CD14-positive monocyte (primary cell): ENCODE measurements at regions not wholly inside any gene's neighbourhood (a gene's known extent, or its start where the extent isn't known, plus 50 kb on each side); places are given as distances from the start of the nearest gene placed in this dataset.

ENCODE experiments used
- DNase-seq, 3 donors: peaks; one replicate each; pipeline ENCODE4 v3.0.0-alpha.2; 2011 to 2022
- H2AFZ ChIP-seq: 2 replicates; pipeline ENCODE4 v1.6.0; 2012; ENCODE audit warnings: mild to moderate bottlenecking, low read depth, low read length, inconsistent platforms; ENCODE audit not compliant: insufficient read depth, poor library complexity, severe bottlenecking
- H3K27ac ChIP-seq, 2 donors: 1 replicate in 1 of 2; 2 replicates in 1 of 2; pipeline ENCODE4 v1.5.1; 2012 to 2013; ENCODE audit warnings: low read length in 2 of 2, control low read depth in 1 of 2, inconsistent platforms in 1 of 2, low read depth in 1 of 2, mild to moderate bottlenecking in 1 of 2
- H3K27me3 ChIP-seq, 2 donors: one replicate each; pipeline versions ENCODE4 v1.6.0 to v1.6.1; 2011 to 2013; ENCODE audit warnings: low read length in 2 of 2; ENCODE audit not compliant: control insufficient read depth in 2 of 2, insufficient read depth in 2 of 2
- H3K36me3 ChIP-seq, 2 donors: replicated peaks in 1 of 2; 1 replicate in 1 of 2; 2 replicates in 1 of 2; pipeline versions ENCODE4 v1.5.1 to v1.6.1; 2012 to 2013; ENCODE audit warnings: low read length in 2 of 2, control low read depth in 1 of 2, inconsistent platforms in 1 of 2, mild to moderate bottlenecking in 1 of 2; ENCODE audit not compliant: insufficient read depth in 2 of 2, control insufficient read depth in 1 of 2
- H3K4me1 ChIP-seq, 2 donors: 1 replicate in 1 of 2; 2 replicates in 1 of 2; pipeline versions ENCODE4 v1.5.1 to v1.6.1; 2012 to 2013; ENCODE audit warnings: low read length in 2 of 2, control low read depth in 1 of 2, inconsistent platforms in 1 of 2, mild to moderate bottlenecking in 1 of 2, moderate library complexity in 1 of 2; ENCODE audit not compliant: insufficient read depth in 2 of 2, control insufficient read depth in 1 of 2
- H3K4me2 ChIP-seq: replicated peaks from 2 replicates; pipeline ENCODE3; 2012; ENCODE audit warnings: low read length, moderate library complexity, mild to moderate bottlenecking; ENCODE audit not compliant: poor library complexity, severe bottlenecking; ENCODE audit errors: extremely low read depth
- H3K4me3 ChIP-seq, 3 experiments: fragments of 200-600 bp in 1 of 3; sonication (generic) in 1 of 3; replicated peaks in 1 of 3; 1 replicate in 2 of 3; 2 replicates in 1 of 3; pipeline ENCODE4 v1.5.1; 2011 to 2013; ENCODE audit warnings: low read length in 3 of 3, mild to moderate bottlenecking in 3 of 3, control low read depth in 2 of 3, low read depth in 2 of 3, inconsistent platforms in 1 of 3, moderate library complexity in 1 of 3
- H3K79me2 ChIP-seq: 2 replicates; pipeline ENCODE4 v1.6.0; 2012; ENCODE audit warnings: mild to moderate bottlenecking, control low read depth, inconsistent platforms, low read length, moderate library complexity; ENCODE audit not compliant: insufficient read depth
- H3K9ac ChIP-seq: 2 replicates; pipeline ENCODE4 v1.6.0; 2017; ENCODE audit warnings: low read length, mild to moderate bottlenecking; ENCODE audit not compliant: insufficient read depth, poor library complexity, severe bottlenecking
- H3K9me3 ChIP-seq, 2 donors: replicated peaks in 1 of 2; 1 replicate in 1 of 2; 2 replicates in 1 of 2; pipeline versions ENCODE4 v1.5.1 to v1.6.1; 2012 to 2013; ENCODE audit warnings: low read length in 2 of 2, control low read depth in 1 of 2; ENCODE audit not compliant: control insufficient read depth in 1 of 2, insufficient read depth in 1 of 2
- H4K20me1 ChIP-seq: 2 replicates; pipeline ENCODE4 v1.6.0; 2012; ENCODE audit warnings: mild to moderate bottlenecking, low read length, control low read depth, moderate library complexity; ENCODE audit not compliant: insufficient read depth
- H3K27ac Mint-ChIP-seq, 7 donors: one replicate each; pipeline ENCODE4 v1.8.0; 2020; ENCODE audit warnings: mild to moderate bottlenecking in 7 of 7, mixed read lengths in 7 of 7, moderate library complexity in 6 of 7, inconsistent platforms in 2 of 7
- H3K27me3 Mint-ChIP-seq, 3 donors: one replicate each; pipeline ENCODE4 v1.8.0; 2021 to 2022; ENCODE audit warnings: low read depth in 3 of 3, mild to moderate bottlenecking in 3 of 3, mixed read lengths in 3 of 3, moderate library complexity in 3 of 3, inconsistent platforms in 1 of 3
- H3K36me3 Mint-ChIP-seq, 2 donors: one replicate each; pipeline ENCODE4 v1.8.0; 2020; ENCODE audit warnings: mixed read lengths in 2 of 2, inconsistent platforms in 1 of 2, mild to moderate bottlenecking in 1 of 2
- H3K4me1 Mint-ChIP-seq: one replicate; pipeline ENCODE4 v1.8.0; 2020; ENCODE audit warnings: mild to moderate bottlenecking, mixed read lengths
- H3K4me3 Mint-ChIP-seq, 2 donors: one replicate each; pipeline ENCODE4 v1.8.0; 2020; ENCODE audit warnings: mild to moderate bottlenecking in 2 of 2, mixed read lengths in 2 of 2, moderate library complexity in 1 of 2
- H3K9me3 Mint-ChIP-seq, 7 donors: one replicate each; pipeline ENCODE4 v1.8.0; 2020 to 2022; ENCODE audit warnings: mixed read lengths in 7 of 7, mild to moderate bottlenecking in 6 of 7, moderate library complexity in 6 of 7, inconsistent platforms in 2 of 7
- WGBS: methylation state at CpG from one replicate; pipeline ENCODE4 v1.1.5; 2013; ENCODE audit warnings: missing lambda C conversion rate; ENCODE audit not compliant: insufficient coverage; 5-methylcytosine and 5-hydroxymethylcytosine counted together
- intact Hi-C, 2 donors: fragments of 100-400 bp; cut with micrococcal nuclease; formaldehyde crosslinking; loops; one replicate each; pipeline versions ENCODE4 v1.15.0 to v1.15.1; 2023
- TF ChIP-seq, protein P1 (sequence below): fragments of 200-600 bp; IDR thresholded peaks from one replicate; pipeline ENCODE4 v1.8.0; 2022; ENCODE audit warnings: antibody characterized with exemption, mild to moderate bottlenecking

DNA sequence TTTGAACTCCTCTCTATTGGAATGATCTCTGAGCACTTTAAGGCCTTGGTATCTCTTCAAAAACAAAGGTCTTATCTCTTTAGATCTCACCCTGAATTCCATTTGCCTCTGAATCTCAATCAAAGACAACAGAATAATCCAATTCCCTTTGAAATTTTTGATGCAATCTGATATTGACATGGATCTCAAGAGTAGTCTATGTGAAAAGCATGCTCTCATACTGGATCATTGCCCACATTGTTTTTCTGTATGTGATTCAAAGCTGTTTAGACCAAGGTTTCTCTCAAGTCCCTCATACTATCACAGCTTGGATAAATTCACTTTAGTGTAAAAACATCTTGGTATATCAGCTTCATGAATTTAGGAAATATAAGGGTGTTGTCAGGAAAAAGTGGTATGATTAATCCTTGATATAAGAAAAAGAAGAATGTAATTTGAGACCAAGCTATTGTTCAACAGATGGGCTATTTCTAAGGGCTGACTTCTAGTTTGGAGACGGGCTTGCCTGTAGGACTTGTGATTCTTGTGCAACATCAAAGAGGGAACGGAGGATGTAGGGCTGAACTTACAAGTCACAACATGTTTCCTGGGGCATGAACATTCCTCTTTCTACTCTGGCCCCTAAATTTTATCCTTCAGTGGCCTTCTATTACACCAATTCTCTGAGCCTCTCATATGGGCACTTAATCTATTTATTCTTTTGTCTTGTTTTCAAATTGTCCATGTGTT, 77.9 kb upstream of the CITED2 start:
- WGBS, result no CpG with 5 or more reads among the region's 2 CpGs
- no peaks in the 10 kb centered on the region for H4K20me1 ChIP-seq
- H3K27ac ChIP-seq, result no peak overlapping the region
- TF ChIP-seq, protein P1, sequence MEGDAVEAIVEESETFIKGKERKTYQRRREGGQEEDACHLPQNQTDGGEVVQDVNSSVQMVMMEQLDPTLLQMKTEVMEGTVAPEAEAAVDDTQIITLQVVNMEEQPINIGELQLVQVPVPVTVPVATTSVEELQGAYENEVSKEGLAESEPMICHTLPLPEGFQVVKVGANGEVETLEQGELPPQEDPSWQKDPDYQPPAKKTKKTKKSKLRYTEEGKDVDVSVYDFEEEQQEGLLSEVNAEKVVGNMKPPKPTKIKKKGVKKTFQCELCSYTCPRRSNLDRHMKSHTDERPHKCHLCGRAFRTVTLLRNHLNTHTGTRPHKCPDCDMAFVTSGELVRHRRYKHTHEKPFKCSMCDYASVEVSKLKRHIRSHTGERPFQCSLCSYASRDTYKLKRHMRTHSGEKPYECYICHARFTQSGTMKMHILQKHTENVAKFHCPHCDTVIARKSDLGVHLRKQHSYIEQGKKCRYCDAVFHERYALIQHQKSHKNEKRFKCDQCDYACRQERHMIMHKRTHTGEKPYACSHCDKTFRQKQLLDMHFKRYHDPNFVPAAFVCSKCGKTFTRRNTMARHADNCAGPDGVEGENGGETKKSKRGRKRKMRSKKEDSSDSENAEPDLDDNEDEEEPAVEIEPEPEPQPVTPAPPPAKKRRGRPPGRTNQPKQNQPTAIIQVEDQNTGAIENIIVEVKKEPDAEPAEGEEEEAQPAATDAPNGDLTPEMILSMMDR, result no peak
- no peak overlapping the region for H3K4me3 Mint-ChIP-seq
- no peaks in the 10 kb centered on the region for H3K9me3 Mint-ChIP-seq
- H3K9ac ChIP-seq, result no peak overlapping the region
- no peaks in the 10 kb centered on the region for H3K36me3 ChIP-seq
- H3K36me3 Mint-ChIP-seq, result no peaks in the 10 kb centered on the region
- peak overlapping the region in 1 of 7 donors; percentile 20 for H3K27ac Mint-ChIP-seq
- peaks cover 9 to 22% of the 10 kb centered on the region in 2 donors for H3K4me1 ChIP-seq
- H3K9me3 ChIP-seq, result no peaks in the 10 kb centered on the region
- intact Hi-C loops, result no loop called here
- H3K4me1 Mint-ChIP-seq, result peaks cover 25% of the 10 kb centered on the region
- DNase-seq, result no peak
- no peaks in the 10 kb centered on the region for H3K27me3 ChIP-seq
- no peaks in the 10 kb centered on the region for H3K79me2 ChIP-seq
- H2AFZ ChIP-seq, result no peak overlapping the region
- H3K4me2 ChIP-seq, result no peak overlapping the region
- no peaks in the 10 kb centered on the region for H3K27me3 Mint-ChIP-seq
- H3K4me3 ChIP-seq, result no peak overlapping the region

GRCh38 chr6:139449611-139450000, 75.2 kb upstream of the CITED2 start:
- intact Hi-C loops, result no loop called here
- H3K36me3 Mint-ChIP-seq, result no peaks in the 10 kb centered on the region
- no peaks in the 10 kb centered on the region for H3K9me3 ChIP-seq

More at GRCh38 chr6:139449611-139450000, 75.2 kb upstream of the CITED2 start:
- Histone ChIP-seq H2AFZ (no peak overlapping the region), H3K4me3 (peak overlapping the region in 1 of 3 experiments; percentile 15), H3K4me2 (peak overlapping the region; percentile 25), H3K27me3 (no peaks in the 10 kb centered on the region), H3K79me2 (no peaks in the 10 kb centered on the region), H3K36me3 (no peaks in the 10 kb centered on the region), H3K27ac (peak overlapping the region in 1 of 2 donors; percentile 23), H3K9ac (no peak overlapping the region), H3K4me1 (peaks cover 20 to 38% of the 10 kb centered on the region in 2 donors), H4K20me1 (no peaks in the 10 kb centered on the region)
- TF ChIP-seq, protein P1, result no peak
- Mint-ChIP-seq H3K27ac (no peak overlapping the region), H3K4me3 (peak overlapping the region in 1 of 2 donors; percentile 11), H3K27me3 (peaks cover 0 to 2% (median 0%) of the 10 kb centered on the region in 3 donors), H3K9me3 (no peaks in the 10 kb centered on the region), H3K4me1 (peaks cover 44% of the 10 kb centered on the region)
- DNase-seq, result no peak
